HG02588 (cell line): ENCODE measurements at regions not wholly inside any gene's neighbourhood (a gene's known extent, or its start where the extent isn't known, plus 50 kb on each side); places are given as distances from the start of the nearest gene placed in this dataset.

Source experiments
- ATAC-seq: cut with Tn5 transposase; IDR thresholded peaks from one replicate; pipeline ENCODE4 v1.9.1; 2021; ENCODE audit warnings: mild to moderate bottlenecking, moderate library complexity; ENCODE audit not compliant: unreplicated experiment

DNA sequence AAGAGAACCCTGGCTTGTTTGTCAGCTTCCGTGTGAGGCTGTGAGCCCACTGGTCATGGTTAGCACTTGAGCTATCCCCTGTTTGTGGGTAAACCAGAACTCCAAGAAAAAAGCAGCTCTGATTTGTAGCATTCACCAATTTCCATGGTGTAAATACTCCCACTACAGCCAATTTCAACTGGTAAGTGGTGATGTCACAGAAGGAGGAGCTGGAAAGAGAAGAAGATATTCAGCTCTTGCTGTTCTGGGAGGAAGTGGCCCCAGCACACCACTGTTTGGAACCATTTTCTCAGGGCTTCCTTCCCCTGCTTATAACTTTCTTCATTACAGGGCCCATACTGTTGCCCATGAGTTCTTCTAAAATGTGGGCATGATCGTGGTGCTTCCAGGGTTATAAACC is 500.1 kb upstream of the ZMIZ1 start:
- no peak for ATAC-seq

DNA sequence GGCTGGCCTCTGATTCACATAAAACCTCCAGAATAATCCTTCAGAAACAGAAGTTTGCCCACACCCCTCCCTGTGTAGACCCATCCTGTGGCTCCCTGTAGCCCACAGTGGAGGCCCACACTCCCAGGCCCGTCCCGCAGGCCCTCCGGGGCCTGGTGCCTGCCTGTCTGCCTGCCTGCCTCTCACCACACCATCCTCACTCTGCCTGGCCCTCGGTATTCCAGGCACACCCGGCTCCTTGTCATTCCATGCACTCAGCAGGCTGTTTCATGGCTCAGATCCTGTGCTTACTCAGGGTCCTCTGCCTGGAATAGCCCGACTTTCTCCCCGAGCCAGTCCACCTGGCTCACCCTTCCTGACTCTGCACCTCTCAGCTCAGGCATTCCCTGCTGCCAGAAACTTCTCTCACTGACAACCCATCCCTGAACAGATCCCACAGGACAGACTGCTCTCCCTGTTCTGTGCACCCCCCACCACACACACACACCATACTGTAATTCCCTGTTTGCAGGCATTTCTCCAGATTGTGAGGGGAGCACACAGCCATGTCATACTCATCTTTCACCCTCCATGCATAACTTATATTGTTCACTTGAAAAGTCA is 498.0 kb upstream of the ZMIZ1 start:
- ATAC-seq = no peak

DNA sequence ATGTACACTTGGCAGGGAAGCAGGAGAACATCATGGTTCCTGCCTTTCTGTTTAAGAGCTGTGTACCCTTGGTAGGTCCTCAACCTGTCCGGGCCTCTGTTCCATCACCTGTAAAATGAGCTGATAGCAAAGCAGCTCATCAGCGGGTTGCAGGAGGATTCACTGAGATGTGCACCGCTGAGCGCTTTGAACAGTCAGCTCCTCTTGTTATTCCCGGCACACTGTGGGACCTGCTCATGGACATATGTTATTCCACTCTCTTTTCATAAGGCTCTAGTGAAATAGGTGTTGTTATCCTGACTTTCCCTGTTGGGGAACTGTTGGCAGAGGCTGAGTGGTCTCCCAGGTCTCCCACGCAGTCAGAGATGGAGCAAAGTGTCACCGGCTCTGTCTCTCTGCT is 497.5 kb upstream of the ZMIZ1 start:
- ATAC-seq = no peak

DNA sequence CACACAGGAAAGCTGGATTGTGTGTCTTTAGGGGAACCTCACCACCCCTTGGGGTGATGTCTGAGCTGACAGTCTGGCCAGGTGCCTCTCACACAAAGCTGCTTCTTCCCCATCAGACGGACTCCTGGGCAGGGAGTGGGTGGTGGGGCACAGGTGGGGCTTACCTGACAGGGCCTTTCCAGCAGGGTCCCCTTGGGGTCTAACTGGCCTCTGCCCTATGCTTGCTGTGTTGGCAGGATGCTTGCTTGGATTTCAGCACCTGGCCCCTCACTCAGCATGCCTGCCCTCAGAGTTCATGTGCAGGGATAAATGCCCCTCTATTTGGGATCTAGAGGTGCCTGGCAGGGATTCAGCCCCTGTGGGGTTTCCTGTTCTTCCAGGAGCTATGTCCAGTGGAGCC is 496.9 kb upstream of the ZMIZ1 start:
- no peak for ATAC-seq

DNA sequence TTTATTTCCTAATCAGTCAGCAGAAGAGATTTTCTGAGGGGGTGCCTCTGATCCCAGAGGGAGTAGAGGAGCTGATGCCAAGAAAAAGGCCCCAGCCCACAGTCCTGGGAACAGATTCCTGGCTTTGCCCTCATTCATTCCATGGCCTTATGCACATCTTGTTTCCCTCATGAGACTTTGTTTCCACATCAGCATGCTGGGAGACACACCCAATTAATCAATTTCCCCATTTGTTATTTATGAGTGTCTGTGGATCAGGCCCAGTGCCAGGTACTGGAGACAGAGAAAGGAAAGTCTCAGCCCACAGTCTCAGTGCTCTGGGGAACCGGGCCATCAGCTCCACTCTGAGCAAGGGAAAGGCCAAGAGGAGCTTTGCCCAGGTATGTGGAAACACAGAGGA is 496.2 kb upstream of the ZMIZ1 start:
- ATAC-seq = no peak

DNA sequence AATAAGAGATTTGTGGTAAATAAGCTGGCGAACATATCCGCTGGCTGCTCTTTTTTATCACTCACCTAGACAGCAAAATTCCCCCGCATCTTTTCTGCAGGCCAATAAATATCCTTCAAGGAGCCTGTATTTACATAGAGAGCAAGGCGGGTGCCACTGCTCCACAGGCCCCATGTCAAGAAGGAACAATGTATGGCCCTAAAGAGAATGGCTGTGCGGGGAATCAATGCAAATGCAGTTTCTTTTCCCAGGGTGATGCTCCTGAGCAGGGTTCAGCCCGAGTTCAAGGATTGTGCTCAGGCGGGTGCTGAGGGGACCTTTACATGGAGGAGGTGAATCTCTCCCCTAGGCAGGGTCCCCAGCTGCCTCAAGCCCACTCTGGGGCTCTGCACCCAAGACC is 494.2 kb upstream of the ZMIZ1 start:
- no peak for ATAC-seq

DNA sequence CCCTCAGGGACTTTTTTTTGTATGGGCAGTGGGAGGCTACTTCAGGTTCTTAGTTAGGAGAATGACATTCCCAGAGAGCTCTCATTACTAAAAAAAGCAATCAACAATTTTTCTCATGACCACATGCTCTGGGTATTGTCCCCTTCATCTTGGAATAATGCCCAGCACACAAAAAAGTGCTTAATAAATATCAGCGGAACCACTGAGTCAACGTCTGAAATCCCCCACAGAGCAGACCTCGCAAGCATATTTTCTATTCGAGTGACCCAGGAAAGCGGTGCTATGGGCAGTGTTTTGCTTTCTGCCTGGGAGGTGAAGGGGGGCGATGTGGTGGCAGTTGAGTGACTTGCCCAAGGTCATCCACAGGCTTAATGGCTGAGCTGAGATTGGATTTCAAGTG is 493.4 kb upstream of the ZMIZ1 start:
- no peak for ATAC-seq

DNA sequence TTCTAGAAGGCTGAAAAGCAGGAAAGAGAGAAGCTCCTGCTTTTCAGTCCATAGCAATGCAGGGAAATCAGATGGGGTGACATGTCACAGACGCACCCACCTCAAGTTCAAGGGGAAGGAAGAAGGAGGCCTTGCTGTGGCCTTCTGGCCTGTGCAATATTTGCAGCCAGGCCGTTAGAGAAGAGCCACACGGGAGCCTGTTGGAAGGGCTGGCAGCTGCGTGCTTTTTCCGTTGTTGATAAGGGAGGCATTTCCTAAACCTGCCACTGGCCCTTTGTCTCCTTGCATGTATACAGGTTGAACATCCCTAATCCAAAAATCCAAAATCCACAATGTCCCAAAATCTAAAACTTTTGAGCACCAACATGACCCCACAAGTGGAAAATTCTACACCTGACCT is 492.5 kb upstream of the ZMIZ1 start:
- no peak for ATAC-seq

DNA sequence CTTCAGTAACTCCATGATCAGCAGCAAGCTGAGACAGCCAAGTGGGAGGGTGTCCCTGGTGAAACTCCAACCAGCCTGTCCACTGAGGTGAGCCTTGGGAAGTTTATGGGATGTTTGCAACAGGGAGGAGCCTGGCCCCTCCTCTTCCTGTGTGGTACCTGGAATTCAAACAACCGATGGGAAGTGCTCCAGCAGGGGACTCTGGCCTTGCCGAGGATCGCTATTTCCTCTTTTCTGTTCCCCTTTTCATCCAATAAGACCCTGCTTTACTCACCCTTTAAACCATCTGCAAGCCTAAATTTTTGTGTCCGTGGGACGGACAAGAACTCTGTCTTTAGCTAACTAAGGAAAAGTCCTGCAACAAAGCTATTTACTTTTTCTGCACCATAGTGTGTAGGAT is 491.1 kb upstream of the ZMIZ1 start:
- no peak for ATAC-seq

DNA sequence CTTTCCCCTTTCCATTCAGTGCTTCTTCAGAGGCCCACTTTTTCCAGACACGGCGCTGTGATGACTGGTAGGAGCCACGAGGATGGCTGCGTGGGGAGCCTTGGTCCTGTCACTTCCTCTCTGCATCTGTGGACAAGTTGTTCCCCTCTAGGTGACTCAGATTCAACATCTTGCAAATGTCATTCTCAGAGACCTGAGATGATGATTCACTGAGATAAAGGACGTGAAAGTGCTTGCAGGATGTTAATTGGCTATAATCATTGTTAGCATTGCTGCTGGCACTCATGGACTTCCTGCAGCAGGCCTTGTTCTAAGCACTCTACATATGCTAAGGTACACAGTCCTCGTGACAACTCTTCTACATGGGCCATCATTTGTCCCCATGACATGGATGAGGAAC is 489.8 kb upstream of the ZMIZ1 start:
- peak; percentile 57 for ATAC-seq

DNA sequence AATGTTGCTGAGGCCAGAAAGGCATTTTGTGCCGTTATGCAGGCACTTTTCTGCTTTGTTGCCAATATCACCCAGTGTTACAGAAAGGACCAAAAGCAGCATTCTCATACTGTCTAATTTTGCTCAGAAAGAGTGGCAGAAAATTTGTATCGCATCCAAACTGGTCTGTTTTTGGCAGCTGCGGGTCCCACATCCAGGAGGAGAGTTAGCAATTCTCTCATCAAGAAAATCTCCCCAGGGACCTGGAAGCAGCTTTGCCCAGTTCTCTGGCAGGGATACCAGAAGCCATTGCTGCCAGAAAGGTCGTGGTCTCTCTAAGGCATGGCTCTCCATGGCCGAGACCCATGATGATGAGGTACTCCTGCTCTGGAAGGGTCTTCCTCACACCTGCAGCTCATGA is 489.2 kb upstream of the ZMIZ1 start:
- no peak for ATAC-seq

DNA sequence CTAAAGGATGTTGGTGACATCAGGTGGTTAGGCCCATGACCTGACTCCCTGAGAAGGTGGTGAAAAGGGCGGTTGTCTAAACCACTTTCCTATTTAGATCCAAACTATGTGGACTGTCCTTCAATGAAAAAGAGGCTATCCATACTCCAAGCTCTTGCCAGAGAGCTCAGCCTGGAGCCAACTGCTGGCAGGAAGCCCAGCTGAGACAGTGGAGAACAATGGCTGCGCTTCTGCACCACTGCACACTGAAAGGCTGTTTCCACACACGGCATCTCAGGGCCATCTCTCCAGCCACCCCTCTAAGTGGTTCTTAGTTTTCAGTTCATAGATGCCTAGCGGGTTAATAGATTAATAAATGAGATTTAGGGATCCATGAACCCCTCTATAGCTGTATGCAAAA is 488.8 kb upstream of the ZMIZ1 start:
- ATAC-seq = no peak

DNA sequence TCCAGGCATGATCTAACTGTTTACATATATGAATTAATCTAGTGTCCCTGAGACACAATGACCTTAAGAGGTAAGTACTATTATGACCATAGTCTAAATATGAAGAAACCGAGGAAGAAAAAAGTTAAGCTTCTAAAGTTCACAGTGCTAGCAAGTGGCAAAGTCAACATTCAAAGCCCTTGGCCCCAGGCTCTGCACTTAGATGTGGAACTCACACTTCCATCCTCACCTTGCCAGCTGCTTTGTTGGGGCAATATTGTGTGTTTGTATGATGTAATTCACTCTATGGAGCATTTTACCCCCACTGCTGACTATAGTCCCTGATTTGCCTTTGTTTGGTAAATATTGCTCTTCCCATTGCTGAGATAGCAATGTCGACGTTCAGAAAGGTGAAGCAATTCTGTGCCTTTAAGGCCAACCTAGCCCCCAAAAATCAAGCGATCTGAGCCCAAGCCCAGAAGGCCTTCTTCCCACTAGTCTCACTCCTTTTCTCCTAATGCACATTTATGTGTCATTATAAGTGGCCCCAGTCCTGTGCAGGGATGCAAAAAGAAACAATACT is 487.6 kb upstream of the ZMIZ1 start:
- no peak for ATAC-seq

DNA sequence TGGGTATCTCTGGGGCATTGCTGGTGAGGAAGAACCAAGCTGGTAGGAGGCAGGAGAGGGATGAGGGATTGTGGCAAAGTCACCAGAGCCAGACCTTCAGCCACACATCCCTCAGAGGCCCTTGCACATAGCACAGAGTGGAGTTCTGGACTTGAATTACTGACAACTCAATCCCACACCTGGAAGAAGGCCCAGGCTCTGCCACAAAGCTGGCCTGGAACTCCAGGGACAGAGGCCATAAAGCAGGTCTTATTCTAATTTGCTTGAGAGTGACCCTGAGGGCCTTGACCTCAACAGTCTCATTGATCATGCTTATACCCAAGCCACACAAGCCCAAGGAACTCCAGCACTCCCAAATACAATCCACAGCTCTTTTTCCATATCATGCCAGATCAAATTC is 486.2 kb upstream of the ZMIZ1 start:
- ATAC-seq = no peak

DNA sequence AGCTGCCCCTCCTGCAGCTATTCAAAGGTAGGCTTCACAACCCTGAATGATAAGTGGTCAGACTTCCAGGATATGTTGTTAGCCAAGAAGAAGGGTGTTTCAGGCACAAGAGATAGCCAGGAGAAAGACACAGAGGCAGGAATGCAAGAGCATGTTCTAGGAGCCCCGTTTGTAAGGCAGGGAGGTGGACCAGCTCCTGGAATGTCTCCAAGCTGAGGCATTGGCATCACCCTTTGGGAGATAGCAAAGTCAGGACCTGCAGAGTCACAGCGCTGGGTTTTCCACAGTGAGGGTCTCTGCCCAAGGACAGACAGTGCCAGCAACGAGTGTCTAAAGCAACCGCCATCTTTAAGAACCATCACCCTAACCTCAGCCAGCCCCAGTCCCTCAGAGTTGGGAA is 484.5 kb upstream of the ZMIZ1 start:
- no peak for ATAC-seq

DNA sequence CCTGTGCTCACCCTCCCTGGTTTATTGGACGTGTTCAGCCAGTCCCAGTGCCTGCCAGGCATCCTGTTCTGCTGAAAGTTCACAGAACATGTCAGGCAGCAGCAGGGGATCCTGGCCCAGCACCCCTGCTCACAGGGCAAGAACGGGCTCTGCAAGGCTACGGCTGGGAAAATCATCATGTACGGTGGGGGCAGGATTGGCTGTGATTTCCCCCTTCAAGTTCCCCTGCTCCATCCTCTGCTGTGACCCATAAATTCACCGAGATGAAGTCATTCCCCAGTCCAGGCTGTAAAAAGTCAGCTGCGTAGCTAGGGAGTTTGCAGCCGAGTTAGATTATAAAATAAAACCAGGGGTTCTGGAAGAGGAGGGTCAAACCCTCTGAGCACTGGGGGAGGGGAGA is 484.1 kb upstream of the ZMIZ1 start:
- no peak for ATAC-seq

DNA sequence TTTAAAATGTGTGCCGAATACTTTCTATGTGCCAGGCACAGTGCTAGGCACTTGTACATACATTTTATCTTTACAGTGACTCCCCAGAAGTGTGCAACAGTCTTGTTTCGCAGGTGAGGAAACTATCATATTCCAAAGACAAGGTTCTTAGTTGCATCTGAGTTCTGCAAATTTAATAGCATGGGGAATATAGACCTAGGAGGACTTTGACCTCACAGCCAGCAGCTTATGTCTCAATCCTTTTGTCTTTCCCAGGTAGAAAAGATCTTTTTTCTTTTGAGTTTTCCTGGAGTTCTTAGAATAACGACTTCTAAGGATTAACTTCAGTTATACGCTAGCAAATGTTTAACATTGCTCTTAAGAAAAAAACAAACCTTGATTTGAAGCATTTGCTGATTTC is 482.8 kb upstream of the ZMIZ1 start:
- ATAC-seq = no peak

DNA sequence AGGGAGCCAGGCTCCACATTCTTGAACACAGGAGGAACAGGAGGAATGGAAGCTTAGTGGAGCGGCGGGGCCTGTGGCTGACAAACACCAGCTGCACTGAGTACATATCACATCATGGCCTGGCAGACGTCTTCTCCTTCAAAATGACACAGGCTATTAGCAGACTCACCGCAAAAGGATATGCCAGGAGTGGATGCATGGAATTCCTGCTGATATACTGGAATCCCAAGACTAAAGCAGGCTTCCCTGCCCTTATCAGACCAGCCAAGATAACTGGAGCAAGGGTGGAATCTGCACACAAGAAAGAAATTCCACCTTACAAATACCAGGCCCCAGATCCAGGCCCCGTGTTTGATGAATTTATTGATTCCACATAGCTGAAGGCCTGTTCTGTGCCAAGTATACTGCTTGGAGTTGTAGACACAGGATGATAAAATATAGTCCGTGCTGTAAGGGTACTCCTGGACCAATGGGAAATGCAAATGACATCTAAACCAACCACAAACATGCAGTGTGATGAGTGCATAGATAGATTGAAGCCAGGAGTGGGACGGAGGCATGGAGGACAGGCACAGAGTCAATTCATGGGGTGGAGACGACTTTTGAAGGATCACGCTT is 480.5 kb upstream of the ZMIZ1 start:
- ATAC-seq = no peak

DNA sequence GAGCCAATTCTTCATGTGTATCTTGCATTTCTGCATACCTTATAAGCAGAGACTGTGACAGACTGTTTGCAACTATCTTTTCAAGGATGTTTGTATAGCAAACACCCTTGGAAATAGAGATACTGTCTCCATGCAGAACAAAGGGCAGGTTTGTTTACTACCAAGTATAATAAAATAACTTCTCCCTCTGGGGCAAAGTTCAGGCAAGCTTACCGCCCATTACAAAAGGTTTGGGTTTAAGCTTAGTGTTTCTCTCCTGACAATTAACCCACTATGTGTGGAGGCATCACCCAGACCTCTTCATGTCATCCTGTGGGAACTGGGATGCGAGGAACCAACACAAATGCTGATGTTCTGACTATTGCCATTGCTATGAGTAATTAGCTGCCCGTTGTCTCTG is 479.1 kb upstream of the ZMIZ1 start:
- ATAC-seq = no peak

DNA sequence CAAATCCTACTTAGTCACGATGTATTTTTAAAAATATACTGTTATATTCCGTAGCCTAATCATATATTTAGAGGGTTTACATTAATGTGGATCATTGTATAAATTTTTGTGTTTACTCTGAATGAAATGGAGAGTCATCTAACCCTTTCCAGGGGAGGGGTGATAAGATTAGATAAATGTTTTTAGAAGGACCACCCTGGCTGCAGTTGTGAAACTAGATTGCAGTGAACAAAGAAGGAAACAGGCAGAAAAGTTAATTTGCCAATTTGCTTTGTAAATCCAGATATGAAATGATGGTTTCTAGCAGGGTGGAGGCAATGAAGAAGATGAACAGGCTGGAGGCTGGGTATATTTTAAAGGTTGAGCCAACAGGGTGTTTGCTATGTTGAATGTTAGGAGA is 477.7 kb upstream of the ZMIZ1 start:
- ATAC-seq = no peak

DNA sequence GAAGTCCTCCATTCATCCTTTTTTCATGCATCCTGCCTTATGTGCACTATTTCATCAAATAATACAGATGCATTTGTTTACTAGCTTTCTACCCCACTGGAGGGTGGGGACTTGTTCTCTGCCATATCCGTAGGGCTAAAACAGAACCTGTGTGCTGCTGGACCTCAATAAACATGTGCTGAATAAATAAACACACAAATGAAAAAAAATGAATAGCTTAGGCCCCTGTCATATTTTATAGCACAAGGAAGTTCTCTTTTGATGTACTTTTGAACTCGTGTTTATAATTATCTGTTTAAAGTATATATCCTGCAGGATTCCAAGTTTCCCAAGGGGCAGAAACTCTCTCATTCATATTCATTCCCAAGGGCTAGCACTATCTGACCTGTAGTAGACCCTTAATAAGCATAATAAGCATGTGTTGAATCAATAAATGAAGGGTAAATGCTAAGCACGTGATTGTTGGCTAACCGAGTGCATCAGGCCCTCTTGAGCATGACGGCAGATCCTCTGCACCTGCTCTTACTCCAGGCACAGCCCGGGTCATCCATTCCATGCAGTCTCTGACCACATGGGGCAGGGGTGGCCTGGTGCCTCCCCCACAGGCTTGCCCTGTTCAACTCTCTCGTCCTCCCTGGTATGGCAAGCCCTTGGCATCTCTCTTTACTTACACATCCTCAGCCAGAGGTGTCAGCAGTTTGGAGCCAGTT is 474.1 kb upstream of the ZMIZ1 start:
- no peak for ATAC-seq

DNA sequence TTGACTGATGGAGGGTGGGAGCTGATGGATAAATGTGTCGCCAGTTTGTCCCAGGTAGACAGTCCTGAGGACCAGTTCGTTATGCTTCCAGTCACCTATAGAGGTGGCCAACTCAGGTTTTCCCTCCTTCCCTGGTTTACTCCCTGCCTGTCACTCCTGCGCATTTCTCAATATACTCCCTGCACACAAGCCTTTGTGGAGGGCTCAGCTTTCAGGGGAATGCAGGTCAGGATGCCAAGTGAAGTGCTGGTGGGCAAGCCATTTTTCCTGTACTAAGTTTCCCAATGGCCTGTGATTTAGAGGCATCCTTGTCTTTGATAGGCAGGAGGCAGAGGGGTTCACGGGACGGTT is 473.5 kb upstream of the ZMIZ1 start:
- ATAC-seq = no peak
